Colon (tissue), 2 donors: ENCODE measurements at regions not wholly inside any gene's neighbourhood (a gene's known extent, or its start where the extent isn't known, plus 50 kb on each side); places are given as distances from the start of the nearest gene placed in this dataset.

Experiments
- FAIRE-seq: peaks from 2 replicates; lab custom pipeline; 2012; peaks lifted over from hg19 to GRCh38; lab: Jason Lieb, UNC
- donor health status: control.
- donor health status: control.

GRCh38 chr6:45791211-45792168 is 224.2 kb downstream of the CLIC5 start:
- no peak for FAIRE-seq

GRCh38 chr6:45789238-45789637 is 226.4 kb downstream of the CLIC5 start:
- FAIRE-seq = no peak

- no peak for FAIRE-seq
Observed at GRCh38 chr6:45787384-45787783, 228.3 kb downstream of the CLIC5 start.

GRCh38 chr6:45786355-45786781 is 229.3 kb downstream of the CLIC5 start:
- no peak for FAIRE-seq

GRCh38 chr6:45784250-45784649 is 231.4 kb downstream of the CLIC5 start:
- peak; percentile 51 for FAIRE-seq

GRCh38 chr6:45783716-45784115 is 231.9 kb downstream of the CLIC5 start:
- no peak for FAIRE-seq

- FAIRE-seq = no peak
Observed at GRCh38 chr6:45781890-45782289, 233.8 kb downstream of the CLIC5 start.

- FAIRE-seq = no peak
Observed at GRCh38 chr6:45780523-45780922, 235.1 kb downstream of the CLIC5 start.

- no peak for FAIRE-seq
Observed at GRCh38 chr6:45775026-45775697, 240.5 kb downstream of the CLIC5 start.

GRCh38 chr6:45773906-45774305 is 241.8 kb downstream of the CLIC5 start:
- no peak for FAIRE-seq

GRCh38 chr6:45772886-45773495 is 242.7 kb downstream of the CLIC5 start:
- FAIRE-seq = no peak

GRCh38 chr6:45772051-45772450 is 243.6 kb downstream of the CLIC5 start:
- no peak for FAIRE-seq

- FAIRE-seq = no peak
Observed at GRCh38 chr6:45763281-45763680, 252.4 kb downstream of the CLIC5 start.

GRCh38 chr6:45759472-45759810 is 256.2 kb downstream of the CLIC5 start:
- FAIRE-seq = no peak

- FAIRE-seq = no peak
Observed at GRCh38 chr6:45758787-45759471, 256.7 kb downstream of the CLIC5 start.

GRCh38 chr6:45757443-45758130 is 258.1 kb downstream of the CLIC5 start:
- no peak for FAIRE-seq

GRCh38 chr6:45756606-45757005 is 259.1 kb downstream of the CLIC5 start:
- no peak for FAIRE-seq

GRCh38 chr6:45754432-45754831 is 261.2 kb downstream of the CLIC5 start:
- FAIRE-seq = no peak

- no peak for FAIRE-seq
Observed at GRCh38 chr6:45746046-45746445, 269.6 kb downstream of the CLIC5 start.

- no peak for FAIRE-seq
Observed at GRCh38 chr6:45743028-45743615, 272.5 kb downstream of the CLIC5 start.

- no peak for FAIRE-seq
Observed at GRCh38 chr6:45742591-45742990, 273.1 kb downstream of the CLIC5 start.
